B cell (primary cell): ENCODE measurements at regions not wholly inside any gene's neighbourhood (a gene's known extent, or its start where the extent isn't known, plus 50 kb on each side); places are given as distances from the start of the nearest gene placed in this dataset.
"Not testable (repeated sequence)": the region's sequence is repeated elsewhere in the genome, so short reads cannot be mapped to it uniquely, and the experiment has no call there.

ENCODE experiments used
- CTCF ChIP-seq: fragments of 200-600 bp; IDR thresholded peaks from one replicate; pipeline ENCODE4 v1.8.0; 2022; ENCODE audit warnings: antibody characterized with exemption, mild to moderate bottlenecking
- EZH2 ChIP-seq: IDR thresholded peaks from 2 replicates; pipeline ENCODE4 v1.6.1; 2012; ENCODE audit warnings: borderline replicate concordance, low read depth, mild to moderate bottlenecking, moderate library complexity, low read length; ENCODE audit not compliant: insufficient read depth, poor library complexity, severe bottlenecking

GRCh38 chr2:242076184-242076583 lies 206.7 kb downstream of the RTP5 start:
- not testable (repeated sequence) for TF ChIP-seq CTCF, EZH2
